Ovary (tissue), 7 donors: ENCODE measurements at regions not wholly inside any gene's neighbourhood (a gene's known extent, or its start where the extent isn't known, plus 50 kb on each side); places are given as distances from the start of the nearest gene placed in this dataset.

ENCODE experiments used
- DNase-seq, 5 donors: peaks; one replicate each; pipeline ENCODE4 v3.0.0-alpha.2; 2019 to 2020
- H3K27ac ChIP-seq, 2 donors: fragments of 200-600 bp; one replicate each; pipeline versions ENCODE4 v1.5.1 to v1.8.0; 2019 to 2022
- H3K27me3 ChIP-seq: fragments of 200-600 bp; one replicate; pipeline ENCODE4 v1.8.0; 2022
- H3K36me3 ChIP-seq: fragments of 200-600 bp; sonication (generic); one replicate; pipeline ENCODE4 v1.5.1; 2019
- H3K4me1 ChIP-seq: one replicate; pipeline ENCODE4 v1.8.1; 2013; ENCODE audit warnings: mild to moderate bottlenecking, moderate library complexity; ENCODE audit not compliant: insufficient read depth
- H3K4me3 ChIP-seq: fragments of 200-600 bp; sonication (generic); one replicate; pipeline ENCODE4 v1.5.1; 2017
- H3K9me3 ChIP-seq, 2 donors: fragments of 200-600 bp in 1 of 2; sonication (generic) in 1 of 2; one replicate each; pipeline versions ENCODE4 v1.5.1 to v1.8.1; 2013 to 2019; ENCODE audit warnings: mild to moderate bottlenecking in 1 of 2, moderate library complexity in 1 of 2
- CTCF ChIP-seq, 3 donors: fragments of 450-650 bp in 2 of 3; fragments of 200-600 bp in 1 of 3; IDR thresholded peaks; one replicate each; pipeline versions ENCODE4 v1.5.1 to v1.8.0; 2016 to 2022; ENCODE audit warnings: antibody characterized with exemption in 3 of 3, mild to moderate bottlenecking in 1 of 3
- EP300 ChIP-seq: sonication (generic); formaldehyde crosslinking; IDR thresholded peaks from one replicate; pipeline ENCODE4 v1.6.1; 2017; ENCODE audit warnings: antibody characterized with exemption
- POLR2A ChIP-seq: fragments of 450-650 bp; IDR thresholded peaks from one replicate; pipeline ENCODE4 v1.6.1; 2017; ENCODE audit warnings: antibody characterized with exemption, mild to moderate bottlenecking, moderate library complexity
- WGBS, 3 donors: extraction: QIAGEN DNeasy Blood & Tissue Kit in 1 of 3; methylation state at CpG; one replicate each; pipeline versions ENCODE4 v1.1.5 to v1.1.7; 2013 to 2017; 5-methylcytosine and 5-hydroxymethylcytosine counted together
- intact Hi-C, 4 donors: fragments of 100-400 bp; cut with DNase I; formaldehyde crosslinking; loops; one replicate each; pipeline versions ENCODE4 v1.11.0 to v1.15.1; 2022 to 2023
- donor health status: DM: no; HTN: no; CAD: no; lungs with moderate emphysema.
- donor health status: DM: no; HTN: no; CAD: no.
- donor health status: Bipolar disorder and iron deficiency.
- donor health status: DM: no; HTN: no; CAD: no.
- donor health status: DM: yes; HTN: yes; CAD: no.

GRCh38 chr1:188476606-188477005 is 1647.9 kb downstream of the PLA2G4A start:
- Histone ChIP-seq H3K36me3 (no peaks in the 10 kb centered on the region), H3K4me3 (no peak overlapping the region), H3K4me1 (no peaks in the 10 kb centered on the region), H3K27me3 (no peaks in the 10 kb centered on the region), H3K9me3 (no peaks in the 10 kb centered on the region), H3K27ac (no peak overlapping the region)
- intact Hi-C loops: no loop called here
- TF ChIP-seq CTCF (IDR thresholded peaks at IDR 0.05): no peak
- no peak for TF ChIP-seq POLR2A
- no peak for DNase-seq
- WGBS, 3 donors: 64 to 76% (median 73%) methylated on average over 1 of the region's 1 CpG

GRCh38 chr1:188489336-188490112 is 1660.8 kb downstream of the PLA2G4A start:
- Histone ChIP-seq H3K36me3 (no peaks in the 10 kb centered on the region), H3K4me1 (no peaks in the 10 kb centered on the region), H3K9me3 (no peaks in the 10 kb centered on the region), H3K27ac (no peak overlapping the region), H3K4me3 (no peak overlapping the region), H3K27me3 (no peaks in the 10 kb centered on the region)
- TF ChIP-seq POLR2A: no peak
- TF ChIP-seq EP300: no peak
- no peak for TF ChIP-seq CTCF (IDR thresholded peaks at IDR 0.05)
- DNase-seq: no peak
- intact Hi-C loops: no loop called here
- 63 to 77% (median 74%) methylated on average over 5 of the region's 5 CpGs for WGBS, 3 donors

- no peak overlapping the region for H3K27ac ChIP-seq
- no peak overlapping the region for H3K4me3 ChIP-seq
- H3K9me3 ChIP-seq: no peaks in the 10 kb centered on the region
- 97 to 100% (median 97%) methylated on average over 1 of the region's 1 CpG for WGBS, 3 donors
- no peaks in the 10 kb centered on the region for H3K36me3 ChIP-seq
- intact Hi-C loops: no loop called here
- H3K27me3 ChIP-seq: no peaks in the 10 kb centered on the region
- no peak for DNase-seq
- TF ChIP-seq CTCF (IDR thresholded peaks at IDR 0.05) (no peak), POLR2A (no peak), EP300 (no peak)
- no peaks in the 10 kb centered on the region for H3K4me1 ChIP-seq
Measured at GRCh38 chr1:188496506-188496905, 1667.8 kb downstream of the PLA2G4A start.

- Histone ChIP-seq H3K4me1 (no peaks in the 10 kb centered on the region), H3K27ac (no peak overlapping the region), H3K9me3 (no peaks in the 10 kb centered on the region), H3K36me3 (no peaks in the 10 kb centered on the region), H3K4me3 (no peak overlapping the region), H3K27me3 (no peaks in the 10 kb centered on the region)
- WGBS, 3 donors: 77 to 90% (median 89%) methylated on average over 1 of the region's 1 CpG
- DNase-seq: no peak
- intact Hi-C loops: no loop called here
- TF ChIP-seq POLR2A (no peak), EP300 (no peak), CTCF (IDR thresholded peaks at IDR 0.05) (no peak)
Measured at GRCh38 chr1:188497020-188497419, 1668.3 kb downstream of the PLA2G4A start.
